ENCODE measurements at regions not wholly inside any gene's neighbourhood (a gene's known extent, or its start where the extent isn't known, plus 50 kb on each side); places are given as distances from the start of the nearest gene placed in this dataset.

- Histone ChIP-seq H3K36me3 (no peaks in the 10 kb centered on the region), H3K4me3 (ENCODE audit: low read depth, low read length) (no peak overlapping the region), H3K9me3 (no peaks in the 10 kb centered on the region), H3K27me3 (no peaks in the 10 kb centered on the region), H3K4me1 (peaks cover 3% of the 10 kb centered on the region)
- no peak for DNase-seq
- TF ChIP-seq CTCF (IDR thresholded peaks at IDR 0.05; ENCODE audit: low read depth, low read length), result no peak
Observed at GRCh38 chr3:81439108-81439507, 322.3 kb downstream of the GBE1 start.

GRCh38 chr3:81437683-81438082, 323.8 kb downstream of the GBE1 start:
- no peaks in the 10 kb centered on the region for H3K9me3 ChIP-seq
- H3K4me1 ChIP-seq, result no peaks in the 10 kb centered on the region; the same call in 1 of the 2 replicates
- no peak for TF ChIP-seq CTCF (IDR thresholded peaks at IDR 0.05; ENCODE audit: low read depth, low read length)
- DNase-seq, result peak; percentile 15
- H3K27me3 ChIP-seq, result no peaks in the 10 kb centered on the region
- H3K36me3 ChIP-seq, result no peaks in the 10 kb centered on the region
- no peak overlapping the region for H3K4me3 ChIP-seq (ENCODE audit: low read depth, low read length)

DNA sequence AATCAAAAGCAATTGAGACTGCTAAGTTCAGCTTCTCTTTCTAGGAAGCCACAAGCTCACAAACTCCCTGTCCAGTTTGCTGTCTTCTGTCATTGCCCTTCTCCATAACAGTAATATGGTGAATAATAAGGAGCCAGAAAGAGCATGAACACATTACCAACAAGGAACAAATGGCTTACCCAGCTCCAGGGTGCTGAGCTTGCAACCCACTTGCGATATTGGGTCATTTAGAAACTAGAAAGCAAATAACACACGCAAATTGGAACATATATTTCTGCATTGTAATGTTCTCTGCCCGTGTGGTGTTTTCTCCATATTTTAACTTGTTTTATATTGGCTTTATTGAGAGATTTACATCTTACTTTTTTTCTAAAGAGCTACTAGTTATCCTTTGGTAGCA, 325.3 kb downstream of the GBE1 start:
- Histone ChIP-seq H3K27me3 (no peaks in the 10 kb centered on the region), H3K4me3 (ENCODE audit: low read depth, low read length) (no peak overlapping the region), H3K4me1 (no peaks in the 10 kb centered on the region; the same call in 1 of the 2 replicates), H3K9me3 (no peaks in the 10 kb centered on the region), H3K36me3 (no peaks in the 10 kb centered on the region)
- no peak for TF ChIP-seq CTCF (IDR thresholded peaks at IDR 0.05; ENCODE audit: low read depth, low read length)
- DNase-seq, result no peak

DNA sequence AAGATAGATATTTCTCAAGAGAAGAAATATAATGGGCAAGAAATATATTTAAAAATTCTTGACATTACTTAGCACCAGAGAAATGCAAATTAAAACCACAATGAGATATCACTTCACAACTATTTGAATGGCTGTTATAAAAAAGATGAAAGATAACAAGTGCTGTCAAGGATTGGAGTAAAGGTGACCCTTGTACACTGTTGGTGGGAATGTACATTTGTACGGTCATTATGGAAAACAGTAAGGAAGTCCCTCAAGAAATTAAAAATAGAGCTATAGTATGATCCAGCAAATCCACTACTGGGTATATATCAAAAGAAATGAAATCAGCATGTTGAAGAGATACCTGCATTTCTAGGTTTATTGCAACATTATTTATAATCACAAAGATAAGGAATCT, 326.4 kb downstream of the GBE1 start:
- H3K36me3 ChIP-seq, result no peaks in the 10 kb centered on the region

GRCh38 chr3:81434161-81434560, 327.3 kb downstream of the GBE1 start:
- Histone ChIP-seq H3K9me3 (no peaks in the 10 kb centered on the region), H3K36me3 (no peaks in the 10 kb centered on the region), H3K4me3 (ENCODE audit: low read depth, low read length) (no peak overlapping the region), H3K4me1 (no peaks in the 10 kb centered on the region; the same call in 1 of the 2 replicates), H3K27me3 (no peaks in the 10 kb centered on the region)
- DNase-seq, result no peak
- TF ChIP-seq CTCF (IDR thresholded peaks at IDR 0.05; ENCODE audit: low read depth, low read length), result no peak

More for the DNA sequence above, 326.4 kb downstream of the GBE1 start:
- Histone ChIP-seq H3K27me3 (no peaks in the 10 kb centered on the region), H3K9me3 (no peaks in the 10 kb centered on the region), H3K4me3 (ENCODE audit: low read depth, low read length) (no peak overlapping the region), H3K4me1 (no peaks in the 10 kb centered on the region; the same call in 1 of the 2 replicates)
- TF ChIP-seq CTCF (IDR thresholded peaks at IDR 0.05; ENCODE audit: low read depth, low read length), result no peak
- no peak for DNase-seq

DNA sequence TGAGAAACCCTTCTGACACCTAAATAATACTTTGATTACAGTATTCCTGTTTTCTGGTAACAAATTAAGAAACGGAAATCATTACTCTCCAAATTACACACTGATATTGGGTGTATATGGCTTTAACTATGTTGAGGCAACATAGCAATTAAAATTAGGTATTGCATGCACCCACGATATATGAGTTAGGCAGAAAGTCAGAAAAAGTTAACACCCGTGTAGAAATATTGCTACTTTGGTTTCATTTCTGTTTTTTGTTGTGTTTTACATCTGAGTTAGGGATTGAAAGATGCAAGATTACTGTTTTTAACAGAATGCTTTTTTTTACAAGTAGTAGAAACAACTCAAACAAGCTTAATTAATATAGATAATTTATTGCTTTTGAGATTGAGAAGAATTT, 327.8 kb downstream of the GBE1 start:
- no peaks in the 10 kb centered on the region for H3K27me3 ChIP-seq
- H3K36me3 ChIP-seq, result no peaks in the 10 kb centered on the region
- no peaks in the 10 kb centered on the region; the same call in 1 of the 2 replicates for H3K4me1 ChIP-seq
- no peak for TF ChIP-seq CTCF (IDR thresholded peaks at IDR 0.05; ENCODE audit: low read depth, low read length)
- H3K4me3 ChIP-seq (ENCODE audit: low read depth, low read length), result no peak overlapping the region
- H3K9me3 ChIP-seq, result no peaks in the 10 kb centered on the region
- no peak for DNase-seq

All from BE2C (cell line).